NCI-H226 (cell line): ENCODE measurements at regions not wholly inside any gene's neighbourhood (a gene's known extent, or its start where the extent isn't known, plus 50 kb on each side); places are given as distances from the start of the nearest gene placed in this dataset.
"Not testable (repeated sequence)": the region's sequence is repeated elsewhere in the genome, so short reads cannot be mapped to it uniquely, and the experiment has no call there.

Experiments used
- DNase-seq: peaks from one replicate; pipeline ENCODE4 v3.0.0-alpha.2; 2015

GRCh38 chr18:30696201-30696600 is 346.3 kb downstream of the DSC3 start:
- DNase-seq, result no peak

- no peak for DNase-seq
Measured at GRCh38 chr18:30694773-30695172, 347.8 kb downstream of the DSC3 start.

DNA sequence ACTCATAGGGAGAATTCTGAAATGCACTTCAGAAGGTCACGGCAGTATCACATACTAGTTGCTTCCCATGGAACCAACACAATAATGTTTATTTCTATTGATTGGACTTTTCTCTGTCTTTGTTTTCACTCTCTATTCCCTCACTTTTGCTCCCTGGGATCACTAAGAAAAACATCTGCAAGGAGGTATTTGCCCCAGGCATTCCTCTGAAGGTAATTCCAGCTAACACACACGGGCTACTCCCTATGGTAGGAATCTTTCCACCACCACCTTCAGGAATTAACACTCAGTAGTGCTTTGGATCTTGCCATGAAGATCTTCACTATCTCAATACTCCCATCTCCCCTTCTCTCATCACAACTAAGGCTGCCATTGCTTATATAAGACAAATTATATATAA is 353.3 kb downstream of the DSC3 start:
- no peak for DNase-seq

- no peak for DNase-seq
Measured at GRCh38 chr18:30687501-30687900, 355.0 kb downstream of the DSC3 start.

DNA sequence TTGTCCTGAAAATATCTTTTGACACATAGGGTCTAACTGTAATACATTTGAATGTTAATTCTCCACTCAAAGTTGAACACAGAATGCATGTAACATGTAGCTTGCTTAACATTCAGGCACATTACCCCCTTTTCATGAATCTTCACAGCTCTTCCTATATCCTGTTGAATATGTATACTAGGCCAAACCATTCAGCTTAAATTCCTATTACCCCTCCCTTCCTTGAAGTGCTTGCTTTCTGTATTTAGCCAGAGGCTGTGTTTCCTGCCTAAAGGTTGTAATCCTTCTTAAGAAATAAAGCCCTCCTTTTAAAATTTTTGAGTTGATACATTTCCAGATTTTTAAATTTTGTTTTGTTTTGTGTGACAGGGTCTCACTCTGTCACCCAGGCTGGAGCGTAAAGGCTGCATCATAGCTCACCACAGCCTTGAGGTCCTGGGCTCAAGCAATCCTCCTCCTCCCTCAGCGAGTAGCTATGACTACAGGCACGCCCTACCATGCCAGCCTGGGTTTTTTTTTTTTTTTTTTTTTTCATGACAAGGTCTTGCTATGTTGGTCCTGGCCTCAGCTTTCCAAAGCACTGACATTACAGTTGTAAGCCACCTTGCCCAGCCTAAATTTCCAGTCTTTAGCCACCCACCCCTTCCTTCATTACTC is 357.6 kb downstream of the DSC3 start:
- no peak for DNase-seq

- no peak for DNase-seq
Measured at GRCh38 chr18:30683836-30684235, 358.7 kb downstream of the DSC3 start.

GRCh38 chr18:30682672-30683071 is 359.9 kb downstream of the DSC3 start:
- no peak for DNase-seq

DNA sequence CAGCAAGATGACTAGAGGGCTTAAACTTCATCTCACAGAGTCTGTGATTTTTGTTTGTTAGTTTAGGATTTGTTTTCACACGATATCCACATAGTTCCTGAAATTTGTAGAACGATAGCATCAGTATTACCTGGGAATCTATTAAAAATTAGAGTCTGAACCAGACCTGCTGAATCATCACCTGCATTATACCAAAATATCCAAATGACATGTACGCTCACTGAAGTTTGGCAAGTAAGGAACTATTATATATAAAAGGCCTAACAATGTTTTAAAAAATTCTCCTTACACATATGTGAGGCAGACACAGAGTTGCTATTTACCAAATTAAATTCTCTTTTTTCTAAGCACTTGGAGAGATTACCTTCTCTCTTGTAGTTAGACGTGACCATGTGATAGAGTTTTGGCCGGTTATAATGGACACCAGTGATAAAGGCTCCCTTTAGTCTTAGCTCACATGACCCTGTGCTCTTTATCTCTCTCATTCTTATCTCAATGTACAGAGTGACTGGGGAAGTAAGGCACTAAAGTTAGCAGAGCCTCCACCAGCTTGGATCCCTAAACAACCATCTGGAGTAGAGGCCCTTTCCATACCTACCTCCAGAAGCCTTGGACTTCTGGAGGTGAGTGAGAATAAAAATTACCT is 363.1 kb downstream of the DSC3 start:
- DNase-seq, result no peak

- not testable (repeated sequence) for DNase-seq
Measured at GRCh38 chr18:30677813-30678212, 364.7 kb downstream of the DSC3 start.

- no peak for DNase-seq
Measured at GRCh38 chr18:30676053-30676480, 366.5 kb downstream of the DSC3 start.

GRCh38 chr18:30675493-30675892 is 367.0 kb downstream of the DSC3 start:
- DNase-seq, result no peak

DNA sequence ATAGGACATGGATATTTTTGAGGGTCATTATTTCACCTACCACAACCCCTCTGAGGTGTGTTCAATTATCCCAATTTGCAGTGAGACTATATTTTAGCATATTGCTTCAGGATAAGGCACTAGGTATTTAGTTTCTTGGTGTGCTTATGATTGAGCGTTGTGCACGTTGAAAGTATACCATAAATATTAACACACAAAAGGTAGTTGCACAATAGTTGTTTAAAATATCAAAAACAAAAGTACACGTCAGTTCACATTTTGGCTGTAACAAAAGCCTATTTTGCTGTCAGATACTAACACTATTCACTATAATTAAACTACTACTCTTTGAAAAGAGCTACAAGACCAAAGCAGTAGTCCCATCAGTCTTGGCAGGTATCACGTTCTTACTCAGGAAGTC is 367.5 kb downstream of the DSC3 start:
- DNase-seq, result no peak

DNA sequence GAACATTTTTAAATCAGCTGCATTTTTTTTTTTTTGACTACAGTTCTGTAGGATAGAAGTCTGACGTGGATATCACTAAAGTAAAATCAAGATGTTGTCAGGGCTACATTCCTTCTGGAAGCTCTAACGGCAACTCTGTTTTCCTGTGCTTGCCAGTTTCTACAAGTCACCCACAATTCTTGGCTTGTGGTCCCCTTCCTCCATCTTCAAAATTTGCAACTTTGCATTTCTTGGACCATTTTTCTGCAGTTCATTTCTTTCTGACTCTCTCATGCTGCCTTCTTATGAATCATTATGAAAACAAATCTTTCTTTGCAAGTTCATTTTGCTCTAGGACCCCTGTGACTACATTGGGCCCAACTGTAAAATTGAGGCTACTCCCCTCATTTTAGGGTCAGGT is 367.9 kb downstream of the DSC3 start:
- no peak for DNase-seq

GRCh38 chr18:30672439-30672838 is 370.1 kb downstream of the DSC3 start:
- not testable (repeated sequence) for DNase-seq

DNA sequence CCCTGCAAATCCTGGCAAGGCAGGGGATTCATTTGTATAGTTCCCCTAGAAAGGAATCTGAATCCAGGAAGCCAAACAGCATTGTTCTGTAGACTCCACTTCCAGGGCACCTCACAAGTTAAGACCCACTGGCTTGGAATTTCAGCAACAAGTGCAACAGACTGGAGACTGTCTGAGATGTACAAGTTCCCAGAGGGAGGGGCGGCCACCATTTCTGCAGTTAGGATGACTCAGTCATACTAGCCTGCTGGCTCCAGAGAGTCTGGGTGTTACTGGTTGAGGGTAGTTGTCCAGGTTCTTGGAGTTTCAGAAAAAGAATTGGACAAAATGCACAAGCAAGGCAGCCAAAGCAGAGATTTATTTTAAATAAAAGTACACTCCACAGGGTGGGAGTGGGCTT is 384.2 kb downstream of the DSC3 start:
- no peak for DNase-seq

DNA sequence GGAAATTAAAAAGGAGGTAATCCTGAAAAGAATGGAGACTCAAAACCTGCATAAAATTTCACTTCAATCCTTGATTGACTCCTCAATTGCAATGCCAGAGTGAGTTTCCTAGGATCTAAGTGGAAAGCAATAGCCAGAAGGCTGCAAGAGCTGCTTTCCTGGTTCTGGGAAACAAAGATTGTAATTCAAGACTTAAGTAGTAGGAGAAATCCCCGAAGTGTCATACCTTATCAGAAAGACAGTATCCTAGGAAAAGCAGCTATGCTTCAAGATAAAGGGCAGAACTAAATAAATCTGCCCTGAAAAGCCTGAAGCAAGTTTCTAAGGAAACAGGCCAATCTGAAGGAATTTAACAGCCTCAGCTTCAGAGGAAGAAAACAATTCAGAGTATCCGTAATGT is 390.2 kb downstream of the DSC3 start:
- no peak for DNase-seq

- DNase-seq, result no peak
Measured at GRCh38 chr18:30650499-30650898, 392.0 kb downstream of the DSC3 start.

- DNase-seq, result no peak
Measured at GRCh38 chr18:30644158-30644557, 398.4 kb downstream of the DSC3 start.

- DNase-seq, result no peak
Measured at GRCh38 chr18:30639361-30639760, 403.2 kb downstream of the DSC3 start.

- DNase-seq, result no peak
Measured at GRCh38 chr18:30634249-30634648, 408.3 kb downstream of the DSC3 start.

DNA sequence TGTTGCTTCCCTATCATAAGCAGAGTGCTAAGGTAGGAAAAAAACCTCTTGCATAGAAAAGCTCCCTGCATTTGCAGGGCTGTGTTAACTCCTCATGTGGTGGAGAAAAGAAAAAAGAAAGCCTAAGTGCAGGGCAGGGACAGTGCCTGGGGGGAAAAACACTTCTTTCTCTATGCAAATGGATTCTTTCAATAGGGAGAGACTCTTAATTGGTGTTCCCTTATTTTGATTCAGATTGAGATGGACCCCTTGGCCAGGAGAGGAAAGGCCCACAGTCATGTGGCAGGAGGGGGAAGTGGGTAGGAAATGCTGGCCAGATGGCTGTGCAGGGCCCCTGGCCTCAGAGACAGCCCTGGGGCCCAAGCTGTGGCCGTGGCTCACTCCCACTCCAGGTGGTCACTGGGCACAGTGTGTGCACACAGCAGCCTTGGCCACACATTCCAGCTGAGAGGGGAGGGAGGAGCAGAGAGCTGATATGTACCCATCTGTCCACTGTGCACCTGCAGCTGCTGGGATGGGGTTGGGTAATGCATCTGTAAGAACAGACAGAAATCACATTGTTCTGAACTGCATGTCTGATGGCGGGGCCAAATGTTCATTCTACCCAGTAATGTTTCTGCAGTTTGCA is 410.4 kb downstream of the DSC3 start:
- no peak for DNase-seq

GRCh38 chr18:30625961-30626360 is 416.6 kb downstream of the DSC3 start:
- no peak for DNase-seq

GRCh38 chr18:30623401-30624065 is 419.0 kb downstream of the DSC3 start:
- no peak for DNase-seq

- DNase-seq, result no peak
Measured at GRCh38 chr18:30622635-30623034, 419.9 kb downstream of the DSC3 start.
